H1 (cell line): ENCODE measurements at regions not wholly inside any gene's neighbourhood (a gene's known extent, or its start where the extent isn't known, plus 50 kb on each side); places are given as distances from the start of the nearest gene placed in this dataset.

Experiments
- CTCF ChIA-PET: fragments of 300-600 bp; sonication (Branson Sonifier 250); formaldehyde crosslinking; loops from one replicate; lab custom pipeline; 2021; ENCODE audit not compliant: partially characterized antibody; lab: Charles Lee
- POLR2A ChIA-PET: fragments of 300-600 bp; sonication (Branson Sonifier 250); formaldehyde crosslinking; loops from one replicate; lab custom pipeline; 2021; ENCODE audit warnings: inconsistent platforms; ENCODE audit not compliant: partially characterized antibody; lab: Charles Lee
- DNase-seq, 2 experiments: peaks; one replicate each; pipeline versions ENCODE4 v3.0.0 to v3.0.0-alpha.2; 2010 to 2022; ENCODE audit warnings: low spot score in 2 of 2, low read depth in 1 of 2, mixed read lengths in 1 of 2
- FAIRE-seq: peaks from 2 replicates; lab custom pipeline; 2011; peaks lifted over from hg19 to GRCh38; lab: Jason Lieb, UNC
- H2AFZ ChIP-seq: 2 replicates; pipeline ENCODE4 v1.8.1; 2012; ENCODE audit warnings: low read length, inconsistent platforms
- H2AK5ac ChIP-seq: 2 replicates; pipeline ENCODE4 v1.6.1; 2013; ENCODE audit warnings: low read depth, low read length
- H2BK120ac ChIP-seq: replicated peaks from 2 replicates; pipeline ENCODE3; 2013; ENCODE audit warnings: low read depth, low read length, inconsistent platforms
- H2BK12ac ChIP-seq: 2 replicates; pipeline ENCODE4 v1.6.1; 2013; ENCODE audit warnings: low read depth, low read length
- H2BK15ac ChIP-seq: 2 replicates; pipeline ENCODE4 v1.6.1; 2013; ENCODE audit warnings: low read length
- H2BK20ac ChIP-seq: 2 replicates; pipeline ENCODE4 v1.6.1; 2013; ENCODE audit warnings: low read length
- H2BK5ac ChIP-seq: 2 replicates; pipeline ENCODE4 v1.6.1; 2013; ENCODE audit warnings: low read depth, low read length
- H3K14ac ChIP-seq: 2 replicates; pipeline ENCODE4 v1.6.1; 2013; ENCODE audit warnings: inconsistent platforms; ENCODE audit not compliant: insufficient read length
- H3K18ac ChIP-seq: 2 replicates; pipeline ENCODE4 v1.6.1; 2013; ENCODE audit warnings: low read length; ENCODE audit errors: extremely low read depth
- H3K23ac ChIP-seq: 2 replicates; pipeline ENCODE4 v1.6.1; 2013; ENCODE audit warnings: inconsistent platforms; ENCODE audit not compliant: insufficient read length
- H3K23me2 ChIP-seq: 2 replicates; pipeline ENCODE4 v1.6.1; 2013; ENCODE audit warnings: low read depth, low read length
- H3K27ac ChIP-seq: 2 replicates; pipeline ENCODE4 v1.6.1; 2011; ENCODE audit warnings: low read depth, low read length, inconsistent platforms
- H3K27me3 ChIP-seq, 4 experiments: replicated peaks in 1 of 4; 1 replicate in 1 of 4; 2 replicates in 3 of 4; pipeline versions ENCODE4 v1.6.1 to v1.8.1; 2011 to 2013; ENCODE audit warnings: low read length in 3 of 4, mild to moderate bottlenecking in 3 of 4, inconsistent platforms in 2 of 4, mixed read lengths in 2 of 4, moderate library complexity in 1 of 4; ENCODE audit not compliant: control insufficient read depth in 3 of 4, insufficient read depth in 3 of 4; ENCODE audit errors: extremely low read depth in 1 of 4
- H3K36me3 ChIP-seq, 4 experiments: 2 replicates each; pipeline versions ENCODE4 v1.6.1 to v1.8.1; 2011 to 2013; ENCODE audit warnings: mild to moderate bottlenecking in 4 of 4, low read length in 3 of 4, moderate library complexity in 2 of 4, control low read depth in 1 of 4, inconsistent platforms in 1 of 4; ENCODE audit not compliant: insufficient read depth in 4 of 4, control insufficient read depth in 2 of 4
- H3K4ac ChIP-seq: replicated peaks from 2 replicates; pipeline ENCODE3; 2013; ENCODE audit warnings: low read length, low read depth, mixed read lengths, inconsistent platforms; ENCODE audit not compliant: insufficient read length
- H3K4me1 ChIP-seq, 4 experiments: replicated peaks in 1 of 4; 1 replicate in 1 of 4; 2 replicates in 3 of 4; pipeline versions ENCODE4 v1.6.1 to v1.8.1; 2011 to 2013; ENCODE audit warnings: low read length in 3 of 4, inconsistent platforms in 2 of 4, mixed read lengths in 1 of 4; ENCODE audit not compliant: insufficient read depth in 4 of 4, control insufficient read depth in 3 of 4
- H3K4me2 ChIP-seq, 2 experiments: 2 replicates each; pipeline versions ENCODE4 v1.6.1 to v1.8.1; 2011 to 2013; ENCODE audit warnings: low read depth in 2 of 2, low read length in 2 of 2, control low read depth in 1 of 2, inconsistent platforms in 1 of 2, mild to moderate bottlenecking in 1 of 2; ENCODE audit not compliant: insufficient read depth in 1 of 2
- H3K4me3 ChIP-seq, 4 experiments: fragments of 200-600, 300-600 bp in 1 of 4; sonication (generic), shearing (Covaris generic), sonication (Bioruptor Twin) in 1 of 4; 2 replicates each; pipeline versions ENCODE4 v1.5.1 to v1.8.1; 2011 to 2016; ENCODE audit warnings: low read length in 4 of 4, low read depth in 3 of 4, control low read depth in 2 of 4, inconsistent platforms in 2 of 4, mild to moderate bottlenecking in 2 of 4, mixed read lengths in 1 of 4, moderate library complexity in 1 of 4; ENCODE audit not compliant: insufficient read depth in 2 of 4; ENCODE audit errors: extremely low read depth in 1 of 4
- H3K56ac ChIP-seq: replicated peaks from 2 replicates; pipeline ENCODE3; 2013; ENCODE audit warnings: low read depth, mild to moderate bottlenecking, mixed read lengths, low read length, inconsistent platforms; ENCODE audit not compliant: insufficient read length
- H3K79me1 ChIP-seq: 2 replicates; pipeline ENCODE4 v1.6.1; 2013; ENCODE audit warnings: low read depth, low read length, control low read depth
- H3K79me2 ChIP-seq, 2 experiments: 2 replicates each; pipeline versions ENCODE4 v1.6.1 to v1.8.1; 2012 to 2013; ENCODE audit warnings: low read length in 2 of 2, mild to moderate bottlenecking in 2 of 2, inconsistent platforms in 1 of 2; ENCODE audit not compliant: insufficient read depth in 2 of 2, control insufficient read depth in 1 of 2
- H3K9ac ChIP-seq, 4 experiments: replicated peaks in 1 of 4; 1 replicate in 1 of 4; 2 replicates in 3 of 4; pipeline versions ENCODE4 v1.6.1 to v1.8.1; 2011 to 2013; ENCODE audit warnings: low read depth in 3 of 4, low read length in 3 of 4, control low read depth in 2 of 4, mild to moderate bottlenecking in 2 of 4, moderate library complexity in 2 of 4, inconsistent platforms in 1 of 4; ENCODE audit errors: extremely low read depth in 1 of 4
- H3K9me3 ChIP-seq, 2 experiments: 2 replicates each; pipeline versions ENCODE4 v1.6.1 to v1.8.1; 2012 to 2013; ENCODE audit warnings: mild to moderate bottlenecking in 2 of 2, moderate library complexity in 2 of 2, control low read depth in 1 of 2, inconsistent platforms in 1 of 2, low read depth in 1 of 2, low read length in 1 of 2, mixed read lengths in 1 of 2; ENCODE audit not compliant: insufficient read depth in 2 of 2
- H4K20me1 ChIP-seq, 2 experiments: replicated peaks in 1 of 2; 2 replicates each; pipeline versions ENCODE3 to v1.8.1; 2011 to 2013; ENCODE audit warnings: inconsistent platforms in 2 of 2, low read length in 2 of 2, mild to moderate bottlenecking in 1 of 2; ENCODE audit not compliant: insufficient read depth in 2 of 2, control insufficient read depth in 1 of 2
- H4K5ac ChIP-seq: 2 replicates; pipeline ENCODE4 v1.6.1; 2013; ENCODE audit warnings: low read length, low read depth, mixed read lengths, inconsistent platforms; ENCODE audit not compliant: insufficient read length
- H4K8ac ChIP-seq: 2 replicates; pipeline ENCODE4 v1.8.0; 2013; ENCODE audit warnings: mild to moderate bottlenecking, moderate library complexity, low read length, inconsistent platforms; ENCODE audit not compliant: insufficient read depth; ENCODE audit errors: extremely low read depth
- H4K91ac ChIP-seq: replicated peaks from 2 replicates; pipeline ENCODE3; 2013; ENCODE audit warnings: low read length, mixed read lengths, inconsistent platforms; ENCODE audit not compliant: insufficient read length
- CHD1 ChIP-seq: IDR thresholded peaks from 2 replicates; pipeline ENCODE4 v1.6.1; 2012; ENCODE audit warnings: low read depth, low read length, improper control_type of control experiment
- GTF2F1 ChIP-seq: IDR thresholded peaks from 2 replicates; pipeline ENCODE4 v1.6.1; 2012; ENCODE audit warnings: low read depth, low read length, improper control_type of control experiment, borderline replicate concordance
- HDAC2 ChIP-seq, 2 experiments: fragments of 300-600 bp in 1 of 2; sonication (generic) in 1 of 2; IDR thresholded peaks; 2 replicates each; pipeline ENCODE4 v1.6.1; 2011 to 2012; ENCODE audit warnings: low read depth in 2 of 2, low read length in 2 of 2, mild to moderate bottlenecking in 2 of 2, moderate library complexity in 2 of 2, borderline replicate concordance in 1 of 2, inconsistent platforms in 1 of 2
- KDM1A ChIP-seq: fragments of 200-600, 300-600 bp; sonication (generic); IDR thresholded peaks from 2 replicates; pipeline ENCODE4 v1.7.1; 2016; ENCODE audit warnings: mild to moderate bottlenecking, low read length, borderline replicate concordance
- KDM4A ChIP-seq: IDR thresholded peaks from one replicate; pipeline ENCODE4 v1.7.1; 2012; ENCODE audit warnings: low read depth, mild to moderate bottlenecking, moderate library complexity, low read length, inconsistent platforms; ENCODE audit not compliant: severe bottlenecking
- MAFK ChIP-seq: IDR thresholded peaks from 2 replicates; pipeline ENCODE4 v1.6.1; 2012; ENCODE audit warnings: low read depth, mild to moderate bottlenecking, improper control_type of control experiment, low read length
- POU5F1 ChIP-seq: IDR thresholded peaks from 2 replicates; pipeline ENCODE4 v1.6.1; 2011; ENCODE audit warnings: low read depth, mild to moderate bottlenecking, low read length, moderate library complexity
- SP1 ChIP-seq: IDR thresholded peaks from 2 replicates; pipeline ENCODE4 v1.6.1; 2011; ENCODE audit warnings: low read depth, low read length
- SUZ12 ChIP-seq: fragments of 200-600 bp; sonication (generic); IDR thresholded peaks from 2 replicates; pipeline ENCODE4 v1.6.1; 2012; ENCODE audit warnings: mild to moderate bottlenecking, inconsistent platforms, low read length, moderate library complexity, mixed read lengths
- TEAD4 ChIP-seq: IDR thresholded peaks from 2 replicates; pipeline ENCODE4 v1.6.1; 2012; ENCODE audit warnings: low read depth, low read length, inconsistent platforms, mixed read lengths
- WGBS, 2 experiments: shearing (Covaris generic) in 1 of 2; methylation state at CpG; one replicate each; pipeline versions ENCODE4 v1.1.6 to v1.1.7; 2013 to 2015; ENCODE audit warnings: low lambda C conversion rate in 2 of 2, mixed read lengths in 2 of 2, inconsistent platforms in 1 of 2, low coverage in 1 of 2, missing lambda C conversion rate in 1 of 2; ENCODE audit not compliant: insufficient replicate concordance in 2 of 2, insufficient coverage in 1 of 2, insufficient read length in 1 of 2; ENCODE audit errors: extremely low coverage in 1 of 2, missing lambda C conversion rate in 1 of 2; 5-methylcytosine and 5-hydroxymethylcytosine counted together

DNA sequence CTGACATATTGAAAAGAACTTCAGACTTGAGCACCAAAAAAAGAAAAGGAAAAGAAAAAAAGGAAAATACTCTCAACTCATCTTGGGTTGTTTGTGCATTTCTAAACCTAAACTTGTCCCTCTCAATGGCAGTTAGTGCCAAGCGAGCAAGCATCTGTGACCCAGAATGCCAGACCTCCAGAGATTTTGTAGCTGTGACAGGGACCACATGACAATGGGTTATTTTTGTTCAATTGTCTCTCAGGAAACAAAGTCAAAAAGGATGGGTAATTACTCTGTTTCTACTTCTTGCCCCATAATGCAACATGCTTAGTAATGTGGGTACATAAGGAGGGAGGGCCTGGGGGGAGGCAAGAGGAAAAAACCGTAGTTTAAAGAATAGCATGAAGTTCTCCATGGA, 285.7 kb upstream of the RTL1 start:
- Histone ChIP-seq H3K27me3 (peaks cover 0 to 3% (median 0%) of the 10 kb centered on the region in 4 experiments; a peak in 3 of 7 replicates), H2BK120ac (no peak overlapping the region), H4K8ac (no peak overlapping the region), H3K23ac (no peak overlapping the region), H2BK15ac (no peak overlapping the region), H3K4me3 (no peak overlapping the region), H3K36me3 (no peaks in the 10 kb centered on the region), H3K9ac (no peak overlapping the region), H2BK12ac (no peak overlapping the region), H4K5ac (no peak overlapping the region), H3K56ac (no peak overlapping the region), H3K79me2 (no peaks in the 10 kb centered on the region), H2BK5ac (no peak overlapping the region), H4K20me1 (no peaks in the 10 kb centered on the region), H3K18ac (no peak overlapping the region), H3K23me2 (peaks cover 11% of the 10 kb centered on the region; the same call in 1 of the 2 replicates), H4K91ac (no peak overlapping the region), H3K4me1 (peaks cover 0 to 11% (median 5%) of the 10 kb centered on the region in 4 experiments; a peak in 6 of 7 replicates), H3K4ac (no peak overlapping the region), H3K27ac (no peak overlapping the region), H2AFZ (no peak overlapping the region), H3K14ac (no peak overlapping the region), H2BK20ac (no peak overlapping the region), H3K9me3 (no peaks in the 10 kb centered on the region), H3K4me2 (no peak overlapping the region), H2AK5ac (no peak overlapping the region), H3K79me1 (no peaks in the 10 kb centered on the region)
- no peak for DNase-seq
- WGBS, 2 experiments = 82% methylated on average over 2 of the region's 2 CpGs; no CpG with 5 or more reads in 1 of the 2 experiments
- CTCF ChIA-PET = interaction anchor here (0.6 to 0.9 kb wide), 4 partner anchors 10 to 335 kb away, joined by 3 to 4 read pairs (median 4); no protein-coding TSS in a partner anchor
- FAIRE-seq = no peak
- POLR2A ChIA-PET = no interaction called here
- TF ChIP-seq CHD1 (no peak), MAFK (no peak), HDAC2 (IDR thresholded peaks at IDR 0.05; ENCODE audit: borderline replicate concordance in 1 of 2, low read depth in 2 of 2, low read length in 2 of 2) (no peak), GTF2F1 (no peak), TEAD4 (no peak), KDM1A (no peak), POU5F1 (no peak), SP1 (no peak), KDM4A (no peak), SUZ12 (no peak)
